Muscle of leg (tissue), 3 donors: ENCODE measurements at regions not wholly inside any gene's neighbourhood (a gene's known extent, or its start where the extent isn't known, plus 50 kb on each side); places are given as distances from the start of the nearest gene placed in this dataset.

Source experiments
- DNase-seq: peaks from one replicate; pipeline ENCODE4 v3.0.0; 2013
- H3K27ac ChIP-seq: one replicate; pipeline ENCODE4 v1.5.1; 2013; ENCODE audit warnings: mild to moderate bottlenecking, low read length, control low read depth
- H3K27me3 ChIP-seq: one replicate; pipeline ENCODE4 v1.6.1; 2013; ENCODE audit warnings: low read length; ENCODE audit not compliant: control insufficient read depth, insufficient read depth
- H3K36me3 ChIP-seq: one replicate; pipeline ENCODE4 v1.6.1; 2013; ENCODE audit warnings: low read length; ENCODE audit not compliant: control insufficient read depth, insufficient read depth
- H3K4me1 ChIP-seq: one replicate; pipeline ENCODE4 v1.6.1; 2013; ENCODE audit warnings: low read length; ENCODE audit not compliant: control insufficient read depth, insufficient read depth
- H3K4me3 ChIP-seq: one replicate; pipeline ENCODE4 v1.5.1; 2013; ENCODE audit warnings: low read length, control low read depth
- H3K9me3 ChIP-seq: replicated peaks from 2 replicates; pipeline ENCODE4 v1.6.1; 2013; ENCODE audit warnings: low read depth, low read length; ENCODE audit not compliant: control insufficient read depth
- WGBS: methylation state at CpG from one replicate; pipeline ENCODE4 v1.1.5; 2013; ENCODE audit warnings: missing lambda C conversion rate; ENCODE audit not compliant: insufficient coverage; 5-methylcytosine and 5-hydroxymethylcytosine counted together

DNA sequence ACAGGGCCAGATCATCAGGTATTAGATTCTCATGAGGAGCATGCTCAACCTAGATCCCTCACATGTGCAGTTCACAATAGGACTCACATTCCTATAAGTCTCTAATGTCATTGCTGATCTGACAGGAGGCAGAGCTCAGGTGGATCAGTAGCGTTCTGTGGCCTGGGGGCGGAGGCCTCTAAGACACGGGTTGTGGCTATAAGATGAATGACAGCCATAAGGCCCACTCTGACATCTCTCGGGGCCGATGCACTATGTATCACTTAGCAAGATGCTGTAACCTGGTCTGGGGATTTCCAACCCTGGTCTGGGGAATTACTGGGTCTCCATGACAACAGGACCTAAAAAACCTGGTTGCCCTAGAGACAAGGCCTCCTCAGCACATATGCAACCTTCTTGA is 932.7 kb downstream of the TBC1D22A start:
- Histone ChIP-seq H3K27ac (no peak overlapping the region), H3K4me3 (no peak overlapping the region), H3K27me3 (peaks cover 2% of the 10 kb centered on the region), H3K9me3 (no peaks in the 10 kb centered on the region), H3K4me1 (no peaks in the 10 kb centered on the region), H3K36me3 (no peaks in the 10 kb centered on the region)
- 91% methylated on average over 4 of the region's 5 CpGs for WGBS
- no peak for DNase-seq

DNA sequence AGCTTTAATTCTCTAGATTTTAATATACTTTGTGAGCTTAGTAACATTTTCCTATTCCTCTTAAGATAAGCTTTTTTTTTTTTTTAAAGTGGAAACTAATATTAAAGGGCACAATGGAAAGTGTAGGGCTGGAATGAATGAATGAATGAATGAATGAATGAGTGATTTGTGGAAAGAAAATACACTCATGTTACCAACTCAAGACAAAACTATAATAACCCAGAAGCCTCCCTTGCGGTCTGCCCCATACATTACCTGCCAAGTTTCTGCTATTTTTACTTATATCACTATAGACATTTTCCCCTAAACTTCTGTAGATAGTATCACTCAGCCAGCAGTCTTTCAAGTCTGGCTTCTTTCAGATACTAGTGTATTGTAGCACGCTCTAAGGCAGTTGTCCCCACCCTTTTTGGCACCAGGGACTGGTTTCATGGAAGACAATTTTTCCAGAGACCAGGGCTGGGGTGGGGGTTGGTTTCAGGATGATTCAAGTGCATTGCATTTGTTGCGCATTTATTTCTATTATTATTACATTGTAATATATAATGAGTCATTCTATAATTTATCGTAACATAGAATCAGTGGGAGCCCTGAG is 932.2 kb downstream of the TBC1D22A start:
- Histone ChIP-seq H3K36me3 (no peaks in the 10 kb centered on the region), H3K27ac (no peak overlapping the region), H3K4me3 (no peak overlapping the region), H3K4me1 (no peaks in the 10 kb centered on the region), H3K9me3 (no peaks in the 10 kb centered on the region), H3K27me3 (peaks cover 2% of the 10 kb centered on the region)
- DNase-seq, result peak; percentile 20
- no CpG with 5 or more reads among the region's 4 CpGs for WGBS

DNA sequence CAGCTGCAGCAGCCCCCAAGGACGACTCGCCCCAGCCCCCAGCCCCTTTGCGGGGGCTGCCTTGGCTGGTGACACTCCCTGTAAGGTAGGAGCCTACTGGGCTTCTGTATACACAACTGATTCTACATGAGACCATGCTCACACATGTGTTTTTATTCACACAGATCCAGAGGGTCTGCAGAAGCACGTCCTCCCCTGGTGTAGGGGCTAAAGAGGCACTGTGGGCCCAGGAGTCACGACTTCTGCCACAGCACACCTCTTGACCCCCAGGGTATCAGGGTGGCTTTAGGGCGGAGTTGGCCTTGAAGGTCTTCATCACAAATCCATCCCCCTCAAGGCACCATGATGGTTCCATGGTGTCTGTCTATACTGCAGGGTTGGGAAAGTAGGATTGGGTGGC is 931.2 kb downstream of the TBC1D22A start:
- H3K4me3 ChIP-seq, result no peak overlapping the region
- H3K9me3 ChIP-seq, result no peaks in the 10 kb centered on the region
- no peaks in the 10 kb centered on the region for H3K27me3 ChIP-seq
- DNase-seq, result no peak
- H3K4me1 ChIP-seq, result no peaks in the 10 kb centered on the region
- no peak overlapping the region for H3K27ac ChIP-seq
- 69% methylated on average over 2 of the region's 6 CpGs for WGBS
- no peaks in the 10 kb centered on the region for H3K36me3 ChIP-seq

DNA sequence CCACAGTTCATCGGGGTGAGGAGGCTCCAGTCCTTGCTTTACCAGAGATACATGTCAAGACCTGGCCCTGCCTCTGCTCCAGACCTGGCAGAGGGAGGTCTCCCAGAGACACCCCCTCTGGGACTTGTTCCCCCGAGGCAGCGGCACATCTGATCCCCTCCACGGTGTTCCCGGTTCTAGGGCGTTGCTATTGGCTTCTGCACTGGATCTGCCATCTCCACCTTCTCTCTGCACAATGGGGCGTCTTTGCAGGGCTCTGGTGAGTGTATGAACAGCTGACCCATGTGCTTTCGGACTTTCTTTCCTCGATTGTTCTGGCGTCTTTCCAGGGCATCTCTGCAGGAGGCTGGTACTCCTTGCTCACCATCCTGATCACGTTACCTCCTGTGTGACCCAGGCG is 930.4 kb downstream of the TBC1D22A start:
- DNase-seq, result no peak
- WGBS, result 80% methylated on average over 9 of the region's 12 CpGs
- Histone ChIP-seq H3K4me1 (no peaks in the 10 kb centered on the region), H3K27me3 (no peaks in the 10 kb centered on the region), H3K27ac (no peak overlapping the region), H3K4me3 (no peak overlapping the region), H3K9me3 (no peaks in the 10 kb centered on the region), H3K36me3 (no peaks in the 10 kb centered on the region)

DNA sequence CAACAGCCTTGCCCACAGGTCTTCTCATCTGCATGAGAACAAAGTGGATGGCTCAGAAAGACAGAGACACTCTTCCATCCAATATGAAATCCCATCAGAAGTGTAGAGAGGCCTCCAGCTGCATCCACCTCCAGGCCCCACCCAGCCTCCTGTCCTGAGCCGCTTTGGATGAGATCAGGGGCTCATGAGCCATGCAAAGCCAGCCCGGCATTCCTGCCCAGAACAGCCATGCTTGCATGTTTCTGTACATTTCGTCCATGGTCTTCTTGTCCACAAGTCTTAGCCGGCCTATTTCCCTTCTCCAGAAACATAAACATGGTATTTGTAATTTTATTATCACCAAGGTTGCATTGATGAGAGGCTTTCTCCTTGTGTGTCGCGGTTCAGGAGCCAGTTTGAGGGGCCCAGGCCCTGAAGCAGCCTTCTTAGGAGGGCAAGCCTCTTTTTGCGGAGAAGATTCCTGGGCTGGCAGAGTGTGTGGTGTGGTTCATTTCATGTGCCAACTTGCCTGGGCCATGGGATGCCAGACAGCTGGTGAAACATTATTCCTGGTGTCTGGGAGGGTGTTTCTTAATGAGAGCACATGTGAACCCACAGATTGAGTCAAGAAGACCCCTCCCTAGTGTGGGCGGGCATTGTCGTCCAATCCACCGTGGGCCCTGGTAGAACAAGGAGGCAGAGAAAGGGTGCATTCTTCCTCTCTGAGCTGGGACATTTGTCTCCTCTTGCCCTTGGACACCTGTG is 928.9 kb downstream of the TBC1D22A start:
- Histone ChIP-seq H3K9me3 (no peaks in the 10 kb centered on the region), H3K4me3 (no peak overlapping the region), H3K4me1 (no peaks in the 10 kb centered on the region), H3K27ac (no peak overlapping the region), H3K36me3 (no peaks in the 10 kb centered on the region), H3K27me3 (no peaks in the 10 kb centered on the region)
- WGBS, result 89% methylated on average over 7 of the region's 10 CpGs
- no peak for DNase-seq

DNA sequence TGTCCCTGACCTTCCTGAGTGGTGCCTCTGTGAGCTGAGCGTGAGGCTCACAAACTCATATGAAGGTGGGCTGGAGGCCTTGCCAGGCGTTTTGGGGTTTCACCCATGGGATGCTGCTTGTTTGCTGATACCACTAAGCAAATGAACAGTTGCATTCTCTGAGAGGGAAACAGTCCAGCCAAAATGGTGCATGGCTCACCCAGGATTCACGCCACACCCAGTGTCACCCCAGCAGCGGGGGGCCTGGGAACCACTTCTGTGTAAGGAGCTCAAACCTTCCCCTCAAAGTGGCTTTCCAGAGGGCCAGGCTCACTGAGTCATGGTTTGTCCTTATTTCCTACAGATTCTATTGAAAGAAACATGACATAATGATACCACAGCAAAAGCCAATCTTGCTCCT is 928.1 kb downstream of the TBC1D22A start:
- 87% methylated on average over 4 of the region's 4 CpGs for WGBS
- Histone ChIP-seq H3K4me1 (no peaks in the 10 kb centered on the region), H3K27ac (no peak overlapping the region), H3K36me3 (no peaks in the 10 kb centered on the region), H3K9me3 (no peaks in the 10 kb centered on the region), H3K27me3 (no peaks in the 10 kb centered on the region), H3K4me3 (no peak overlapping the region)
- DNase-seq, result no peak

DNA sequence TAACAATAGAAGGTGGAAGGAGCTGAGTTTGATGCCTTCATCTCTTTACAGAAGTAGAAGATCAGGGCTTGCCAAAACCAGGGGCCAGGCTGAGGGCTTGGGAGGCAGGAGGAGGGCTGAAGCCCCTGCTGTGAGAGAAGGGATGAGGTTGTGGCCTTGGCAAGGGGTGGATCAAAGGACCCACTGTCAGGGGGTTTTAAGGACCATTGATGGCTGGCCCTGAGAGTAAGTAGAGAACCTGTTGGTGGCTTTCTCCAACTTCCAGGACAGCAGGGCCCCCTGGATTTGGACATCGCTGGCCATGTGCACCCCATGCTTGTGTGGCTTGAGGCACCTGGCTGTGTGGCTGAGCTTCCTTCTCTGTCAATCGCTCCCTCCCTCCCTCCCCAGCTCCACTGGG is 927.7 kb downstream of the TBC1D22A start:
- H3K27me3 ChIP-seq, result no peaks in the 10 kb centered on the region
- DNase-seq, result no peak
- H3K36me3 ChIP-seq, result no peaks in the 10 kb centered on the region
- H3K4me1 ChIP-seq, result no peaks in the 10 kb centered on the region
- H3K27ac ChIP-seq, result no peak overlapping the region
- no peak overlapping the region for H3K4me3 ChIP-seq
- H3K9me3 ChIP-seq, result no peaks in the 10 kb centered on the region
- no CpG with 5 or more reads among the region's 2 CpGs for WGBS

DNA sequence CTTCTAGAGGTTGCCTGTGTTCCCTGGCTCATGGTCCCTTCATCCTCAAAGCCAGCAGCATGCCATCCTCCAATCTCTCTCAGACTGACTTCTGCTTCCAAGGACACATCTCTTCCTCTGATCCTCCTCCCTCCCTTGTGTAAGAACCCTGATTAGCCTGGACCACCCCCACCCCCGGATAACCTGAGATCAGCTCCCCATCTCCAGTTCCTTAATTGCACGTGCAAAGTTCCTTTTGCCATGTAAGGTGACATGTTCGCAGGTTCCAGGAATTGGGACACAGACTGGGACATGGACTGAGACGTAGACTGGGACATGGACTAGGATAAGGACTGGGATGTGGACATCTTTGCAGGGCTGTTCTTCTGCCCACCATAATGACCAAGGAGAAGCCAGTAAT is 925.3 kb downstream of the TBC1D22A start:
- Histone ChIP-seq H3K27ac (no peak overlapping the region), H3K9me3 (peaks cover 2% of the 10 kb centered on the region), H3K4me1 (no peaks in the 10 kb centered on the region), H3K36me3 (no peaks in the 10 kb centered on the region), H3K4me3 (no peak overlapping the region), H3K27me3 (no peaks in the 10 kb centered on the region)
- no peak for DNase-seq
- 86% methylated on average over 4 of the region's 4 CpGs for WGBS

DNA sequence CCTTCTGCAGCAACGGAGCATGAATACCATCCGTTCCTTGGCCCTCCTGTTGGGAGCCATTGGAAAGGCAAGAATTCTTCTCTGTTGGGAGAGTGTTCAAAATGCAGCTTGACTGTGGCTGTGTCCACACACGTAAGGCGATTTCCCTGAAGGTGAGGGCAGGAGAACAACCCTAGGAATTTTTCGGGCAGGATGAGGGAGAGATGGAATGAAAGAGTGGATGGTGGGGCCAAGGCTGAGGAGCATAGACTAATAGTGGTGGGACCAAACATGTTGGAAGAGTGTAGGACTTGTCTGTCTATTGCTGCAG is 924.9 kb downstream of the TBC1D22A start:
- Histone ChIP-seq H3K27ac (no peak overlapping the region), H3K4me3 (no peak overlapping the region), H3K27me3 (no peaks in the 10 kb centered on the region), H3K9me3 (peaks cover 2% of the 10 kb centered on the region), H3K4me1 (no peaks in the 10 kb centered on the region), H3K36me3 (no peaks in the 10 kb centered on the region)
- DNase-seq, result no peak
- WGBS, result 86% methylated on average over 5 of the region's 5 CpGs

DNA sequence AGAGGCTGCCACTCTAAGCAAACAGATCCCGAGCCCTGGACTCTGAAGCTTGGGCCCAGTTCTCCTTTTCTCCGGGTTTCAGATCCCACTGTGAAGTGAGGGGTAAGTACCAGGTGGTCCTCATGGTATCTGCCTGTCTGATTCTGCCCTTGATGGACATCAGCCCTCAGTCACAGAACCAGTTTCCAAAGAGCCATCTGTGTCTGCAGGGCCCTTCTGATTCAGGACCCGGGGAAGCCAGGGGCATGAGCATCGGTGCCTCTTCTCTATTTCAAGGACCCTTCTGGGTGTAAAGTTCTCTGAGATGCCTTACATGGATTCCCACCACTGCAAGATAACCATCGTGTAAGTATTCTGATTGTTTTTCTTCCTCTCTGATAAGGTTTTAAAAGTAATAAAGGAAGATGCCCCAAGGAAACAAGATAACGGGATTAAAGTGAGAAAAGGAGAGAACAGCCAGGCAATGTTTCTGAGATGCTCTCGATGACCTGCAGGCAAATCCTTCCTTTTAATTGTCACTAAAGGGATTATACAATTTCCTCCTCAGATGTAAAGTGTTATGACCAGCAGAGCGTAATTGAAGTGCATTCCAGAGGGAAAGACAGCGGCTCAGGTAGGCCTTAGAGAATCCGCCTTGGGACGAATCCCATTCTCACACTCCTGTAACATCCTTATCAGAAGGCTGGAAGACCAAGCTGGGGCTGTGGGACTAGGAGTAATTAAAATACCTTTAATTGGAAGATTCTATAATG is 924.3 kb downstream of the TBC1D22A start:
- H3K27ac ChIP-seq, result no peak overlapping the region
- H3K9me3 ChIP-seq, result peaks cover 2% of the 10 kb centered on the region
- H3K4me1 ChIP-seq, result no peaks in the 10 kb centered on the region
- 70% methylated on average over 3 of the region's 11 CpGs for WGBS
- no peak for DNase-seq
- no peaks in the 10 kb centered on the region for H3K27me3 ChIP-seq
- H3K4me3 ChIP-seq, result no peak overlapping the region
- no peaks in the 10 kb centered on the region for H3K36me3 ChIP-seq
